Epithelial cell of prostate (primary cell): ENCODE measurements at regions not wholly inside any gene's neighbourhood (a gene's known extent, or its start where the extent isn't known, plus 50 kb on each side); places are given as distances from the start of the nearest gene placed in this dataset.

Experiments used
- DNase-seq: peaks from one replicate; pipeline ENCODE4 v3.0.0-alpha.2; 2011; ENCODE audit warnings: low read depth, low spot score
- H3K27ac ChIP-seq: fragments of 450-650 bp; 2 replicates; pipeline ENCODE4 v1.5.1; 2017; ENCODE audit warnings: mild to moderate bottlenecking

GRCh38 chr4:112975567-112976355, 73.7 kb upstream of the ANK2 start:
- H3K27ac ChIP-seq = no peak overlapping the region
- DNase-seq = no peak

- H3K27ac ChIP-seq = no peak overlapping the region
- no peak for DNase-seq
Observed at GRCh38 chr4:112978691-112979472, 70.6 kb upstream of the ANK2 start.

GRCh38 chr4:112979881-112980421, 69.5 kb upstream of the ANK2 start:
- DNase-seq = no peak
- no peak overlapping the region for H3K27ac ChIP-seq

- no peak overlapping the region for H3K27ac ChIP-seq
- DNase-seq = no peak
Observed at GRCh38 chr4:112982680-112983079, 66.8 kb upstream of the ANK2 start.

GRCh38 chr4:112994732-112995464, 54.6 kb upstream of the ANK2 start:
- no peak for DNase-seq
- no peak overlapping the region for H3K27ac ChIP-seq
